SK-N-SH (cell line): ENCODE measurements at regions not wholly inside any gene's neighbourhood (a gene's known extent, or its start where the extent isn't known, plus 50 kb on each side); places are given as distances from the start of the nearest gene placed in this dataset.

Experiments
- CTCF ChIA-PET: fragments of 300-600, 350-600 bp; formaldehyde crosslinking; extraction: SDS; loops from one replicate; lab custom pipeline; 2021; lab: Yijun Ruan, JAX
- POLR2A ChIA-PET: fragments of 350-600 bp; sonication (Branson Sonifier 250); formaldehyde crosslinking; extraction: SDS; loops from one replicate; lab custom pipeline; 2020; ENCODE audit warnings: antibody characterized with exemption, inconsistent platforms; lab: Yijun Ruan, JAX
- DNase-seq: peaks from one replicate; pipeline ENCODE4 v3.0.0; 2012
- H2AFZ ChIP-seq: fragments of 200-600 bp; sonication (generic); 2 replicates; pipeline ENCODE4 v1.8.1; 2016; ENCODE audit warnings: antibody characterized with exemption, mild to moderate bottlenecking, low read depth
- H3F3A ChIP-seq: fragments of 200-600 bp; sonication (generic); replicated peaks from 2 replicates; pipeline ENCODE3; 2016; ENCODE audit warnings: antibody characterized with exemption, mild to moderate bottlenecking; ENCODE audit not compliant: insufficient read depth
- H3K27ac ChIP-seq, 2 experiments: fragments of 200-500 bp in 1 of 2; fragments of 200-600 bp in 1 of 2; sonication (Bioruptor generic) in 1 of 2; sonication (generic), shearing (Covaris generic) in 1 of 2; 2 replicates each; pipeline versions ENCODE4 v1.5.1 to v1.6.1; 2014 to 2016; ENCODE audit warnings: low read depth in 2 of 2, inconsistent platforms in 1 of 2, low read length in 1 of 2, mild to moderate bottlenecking in 1 of 2, mixed read lengths in 1 of 2
- H3K27me3 ChIP-seq: fragments of 200-600 bp; sonication (generic), shearing (Covaris generic); 2 replicates; pipeline ENCODE4 v1.6.1; 2016; ENCODE audit warnings: mixed run types; ENCODE audit not compliant: insufficient read depth
- H3K36me3 ChIP-seq, 2 experiments: fragments of 200-500 bp in 1 of 2; fragments of 200-600 bp in 1 of 2; sonication (Bioruptor generic) in 1 of 2; sonication (generic) in 1 of 2; replicated peaks in 1 of 2; 2 replicates each; pipeline versions ENCODE3 to v1.5.1; 2014 to 2016; ENCODE audit warnings: low read length in 1 of 2, mild to moderate bottlenecking in 1 of 2; ENCODE audit not compliant: insufficient read depth in 2 of 2, control insufficient read depth in 1 of 2
- H3K4me1 ChIP-seq, 2 experiments: fragments of 200-500 bp in 1 of 2; fragments of 200-600 bp in 1 of 2; sonication (Bioruptor generic) in 1 of 2; sonication (generic), shearing (Covaris generic) in 1 of 2; 2 replicates each; pipeline versions ENCODE4 v1.5.1 to v1.6.1; 2014 to 2016; ENCODE audit warnings: low read depth in 1 of 2, low read length in 1 of 2, mixed run types in 1 of 2; ENCODE audit not compliant: insufficient read depth in 2 of 2, control insufficient read depth in 1 of 2
- H3K4me2 ChIP-seq: fragments of 200-600 bp; sonication (generic), shearing (Covaris generic); 2 replicates; pipeline ENCODE4 v1.6.1; 2017; ENCODE audit warnings: mixed run types
- H3K4me3 ChIP-seq, 2 experiments: fragments of 200-500 bp in 1 of 2; fragments of 200-600 bp in 1 of 2; sonication (Bioruptor generic) in 1 of 2; sonication (generic), shearing (Covaris generic) in 1 of 2; 2 replicates each; pipeline versions ENCODE4 v1.5.1 to v1.8.1; 2014 to 2016; ENCODE audit warnings: low read depth in 2 of 2, inconsistent platforms in 1 of 2, low read length in 1 of 2, mild to moderate bottlenecking in 1 of 2, mixed read lengths in 1 of 2, moderate library complexity in 1 of 2
- H3K79me2 ChIP-seq: fragments of 200-600 bp; sonication (generic); 2 replicates; pipeline ENCODE4 v1.8.1; 2017; ENCODE audit warnings: mild to moderate bottlenecking; ENCODE audit not compliant: insufficient read depth
- H3K9ac ChIP-seq: fragments of 200-600 bp; sonication (generic); 2 replicates; pipeline ENCODE4 v1.6.1; 2017; ENCODE audit warnings: mixed run types
- H3K9me2 ChIP-seq: fragments of 200-600 bp; sonication (generic); 2 replicates; pipeline ENCODE4 v1.6.1; 2017; ENCODE audit warnings: mixed run types
- H3K9me3 ChIP-seq: fragments of 200-600 bp; sonication (generic); 2 replicates; pipeline ENCODE4 v1.6.1; 2017; ENCODE audit warnings: mixed run types, mild to moderate bottlenecking, moderate library complexity
- H4K20me1 ChIP-seq: fragments of 200-600 bp; sonication (generic); 2 replicates; pipeline ENCODE4 v1.6.1; 2017; ENCODE audit warnings: mild to moderate bottlenecking, mixed run types; ENCODE audit not compliant: insufficient read depth
- CHD2 ChIP-seq: fragments of 150-350 bp; IDR thresholded peaks from 2 replicates; pipeline ENCODE4 v1.6.1; 2018; ENCODE audit warnings: low read length; ENCODE audit not compliant: partially characterized antibody
- FOSL2 ChIP-seq: IDR thresholded peaks from 2 replicates; pipeline ENCODE4 v1.4.0; 2012; ENCODE audit warnings: low read depth, mild to moderate bottlenecking, moderate library complexity, borderline replicate concordance
- FOXJ3 ChIP-seq: sonication (generic); formaldehyde crosslinking; IDR thresholded peaks from 2 replicates; pipeline ENCODE4 v1.5.1; 2020; ENCODE audit warnings: mild to moderate bottlenecking, missing genetic modification reagents
- FOXM1 ChIP-seq: IDR thresholded peaks from 2 replicates; pipeline ENCODE4 v1.4.0; 2012; ENCODE audit warnings: low read depth, mild to moderate bottlenecking
- GABPA ChIP-seq: IDR thresholded peaks from 2 replicates; pipeline ENCODE4 v1.4.0; 2012; ENCODE audit warnings: low read depth, mild to moderate bottlenecking
- GATA2 ChIP-seq: sonication (generic); formaldehyde crosslinking; IDR thresholded peaks from 2 replicates; pipeline ENCODE4 v1.5.0; 2020; ENCODE audit warnings: mild to moderate bottlenecking, missing genetic modification reagents
- MEF2A ChIP-seq: IDR thresholded peaks from 2 replicates; pipeline ENCODE4 v1.4.0; 2012; ENCODE audit warnings: low read depth, borderline replicate concordance
- MXI1 ChIP-seq: IDR thresholded peaks from 2 replicates; pipeline ENCODE4 v1.6.1; 2012; ENCODE audit warnings: mild to moderate bottlenecking, low read depth, low read length, improper control_type of control experiment
- NFIC ChIP-seq: IDR thresholded peaks from 2 replicates; pipeline ENCODE4 v1.4.0; 2012; ENCODE audit warnings: borderline replicate concordance
- NRF1 ChIP-seq: IDR thresholded peaks from 2 replicates; pipeline ENCODE4 v1.6.1; 2012; ENCODE audit warnings: low read depth, mild to moderate bottlenecking, low read length
- POLR2AphosphoS5 ChIP-seq: IDR thresholded peaks from 2 replicates; pipeline ENCODE4 v1.6.1; 2012; ENCODE audit warnings: low read depth, low read length
- RFX5 ChIP-seq: IDR thresholded peaks from 2 replicates; pipeline ENCODE4 v1.6.1; 2012; ENCODE audit warnings: mild to moderate bottlenecking, improper control_type of control experiment, low read length
- RXRA ChIP-seq: IDR thresholded peaks from 2 replicates; pipeline ENCODE4 v1.4.0; 2012; ENCODE audit warnings: low read depth, mild to moderate bottlenecking, borderline replicate concordance
- SIN3A ChIP-seq: IDR thresholded peaks from 2 replicates; pipeline ENCODE4 v1.6.1; 2012; ENCODE audit warnings: low read depth, mild to moderate bottlenecking, low read length, moderate library complexity, borderline replicate concordance
- TCF12 ChIP-seq: IDR thresholded peaks from 2 replicates; pipeline ENCODE4 v1.4.0; 2012
- TEAD4 ChIP-seq: IDR thresholded peaks from 2 replicates; pipeline ENCODE4 v1.4.0; 2012; ENCODE audit warnings: mild to moderate bottlenecking, borderline replicate concordance; ENCODE audit not compliant: insufficient read depth
- WGBS: methylation state at CpG from one replicate; pipeline ENCODE4 v1.1.6; 2017; ENCODE audit warnings: low lambda C conversion rate; 5-methylcytosine and 5-hydroxymethylcytosine counted together
- TF ChIP-seq, protein P1 (sequence below): fragments of 150-350 bp; IDR thresholded peaks from 2 replicates; pipeline ENCODE4 v1.6.1; 2017; ENCODE audit warnings: antibody characterized with exemption, low read length, low read depth, borderline replicate concordance
- TF ChIP-seq, protein P2 (sequence below): IDR thresholded peaks from 2 replicates; pipeline ENCODE4 v1.4.0; 2012; ENCODE audit warnings: low read depth, borderline replicate concordance
- TF ChIP-seq, protein P3 (sequence below): IDR thresholded peaks from 2 replicates; pipeline ENCODE4 v1.4.0; 2012; ENCODE audit warnings: low read depth
- TF ChIP-seq, protein P4 (sequence below): IDR thresholded peaks from 2 replicates; pipeline ENCODE4; 2012

DNA sequence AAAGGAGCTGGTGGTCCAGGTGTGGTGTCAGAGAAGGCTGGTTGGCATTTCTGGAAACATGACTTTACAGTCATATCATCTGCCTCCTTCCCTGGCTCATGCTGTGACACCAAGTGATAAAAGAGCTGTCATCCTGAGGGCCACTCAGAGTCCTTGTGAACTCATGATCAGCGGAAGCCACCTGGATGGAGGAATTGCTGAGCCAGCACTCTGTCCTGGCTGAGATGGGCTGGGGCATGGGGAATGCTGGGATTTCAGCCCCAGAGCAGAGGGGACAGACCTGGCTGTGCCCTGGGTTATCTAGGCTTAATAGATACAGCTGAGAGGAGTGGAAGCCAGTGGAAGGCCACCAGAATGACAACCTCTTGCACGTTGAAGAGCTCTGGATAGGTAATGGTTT lies 214.3 kb downstream of the DHX35 start:
- TF ChIP-seq FOSL2 (no peak), CHD2 (no peak)
- WGBS, result 43% methylated on average over 2 of the region's 2 CpGs
- no peak overlapping the region for H3K4me3 ChIP-seq
- no peak overlapping the region for H2AFZ ChIP-seq
- no peak overlapping the region for H3K9ac ChIP-seq
- CTCF ChIA-PET, result interaction anchor here (1.2 kb wide), 1 partner anchor 65 kb away, joined by 4 read pairs; no protein-coding TSS in a partner anchor
- no peaks in the 10 kb centered on the region for H4K20me1 ChIP-seq
- no peaks in the 10 kb centered on the region for H3F3A ChIP-seq
- no peaks in the 10 kb centered on the region for H3K9me3 ChIP-seq
- H3K27me3 ChIP-seq, result no peaks in the 10 kb centered on the region
- no peaks in the 10 kb centered on the region for H3K79me2 ChIP-seq
- no peak overlapping the region for H3K4me2 ChIP-seq
- no peaks in the 10 kb centered on the region for H3K9me2 ChIP-seq
- H3K4me1 ChIP-seq, result no peaks in the 10 kb centered on the region
- DNase-seq, result no peak
- no peak overlapping the region for H3K27ac ChIP-seq
- H3K36me3 ChIP-seq, result no peaks in the 10 kb centered on the region
- POLR2A ChIA-PET, result no interaction called here

DNA sequence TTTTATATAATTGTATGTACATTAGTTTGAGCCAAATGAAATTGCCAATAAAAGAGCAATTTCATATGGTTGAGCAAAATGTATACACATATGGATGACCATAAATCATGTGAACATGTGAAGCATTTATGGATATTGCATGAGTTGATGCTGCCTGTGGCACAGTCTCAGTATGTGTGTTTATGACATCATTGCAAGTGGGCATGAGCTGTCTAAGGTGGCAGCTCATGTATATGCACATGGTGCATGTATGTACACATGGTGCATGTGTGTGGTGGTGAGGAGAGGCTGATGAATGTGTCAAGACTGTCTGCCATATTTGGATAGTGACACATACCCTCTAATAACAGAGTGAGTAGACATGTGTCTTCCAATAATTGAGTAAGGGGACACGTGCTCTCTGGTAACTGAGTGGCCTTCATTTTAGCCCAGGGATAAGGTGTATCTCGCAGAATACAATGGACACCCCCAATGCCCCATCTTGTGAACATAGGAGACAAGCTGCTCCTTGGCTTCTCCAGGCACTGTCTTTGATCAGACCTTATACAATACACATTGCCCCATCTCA lies 208.8 kb downstream of the DHX35 start:
- H3K9me2 ChIP-seq, result no peaks in the 10 kb centered on the region
- no peaks in the 10 kb centered on the region for H3K36me3 ChIP-seq
- no peak overlapping the region for H3K27ac ChIP-seq
- no peak overlapping the region for H2AFZ ChIP-seq
- ChIA-PET CTCF (no interaction called here), POLR2A (no interaction called here)
- no peak for DNase-seq
- H3K4me2 ChIP-seq, result no peak overlapping the region
- H3K9me3 ChIP-seq, result no peaks in the 10 kb centered on the region
- H3K4me3 ChIP-seq, result no peak overlapping the region
- no peak overlapping the region for H3K9ac ChIP-seq
- H3F3A ChIP-seq, result no peaks in the 10 kb centered on the region
- no peaks in the 10 kb centered on the region for H3K4me1 ChIP-seq
- no peak for TF ChIP-seq MEF2A
- TF ChIP-seq FOXM1, result no peak
- TF ChIP-seq TEAD4, result no peak
- no peak for TF ChIP-seq RFX5
- no peaks in the 10 kb centered on the region for H3K79me2 ChIP-seq
- no peaks in the 10 kb centered on the region for H4K20me1 ChIP-seq
- 6% methylated on average over 2 of the region's 2 CpGs for WGBS
- no peaks in the 10 kb centered on the region for H3K27me3 ChIP-seq

DNA sequence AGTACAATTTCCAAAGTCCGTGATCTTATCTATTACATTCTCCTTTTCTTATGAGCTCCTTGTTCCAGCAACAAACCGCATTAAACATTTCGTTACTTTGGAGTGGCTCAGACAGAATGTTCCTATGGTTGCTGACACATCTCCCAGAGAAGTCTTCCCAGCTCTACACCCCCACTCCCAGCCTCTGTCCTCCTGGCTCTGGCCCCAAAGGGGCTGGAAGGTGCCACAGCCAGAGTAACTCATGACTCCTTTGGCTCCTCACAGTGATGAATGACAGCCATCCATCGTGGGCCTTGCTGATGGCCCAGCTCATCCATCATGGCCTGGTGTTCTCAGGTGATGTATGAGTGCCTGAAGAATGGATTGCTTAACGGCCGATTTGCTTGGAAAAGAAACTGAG lies 203.0 kb downstream of the DHX35 start:
- Histone ChIP-seq H4K20me1 (no peaks in the 10 kb centered on the region), H3K4me3 (no peak overlapping the region), H3K79me2 (no peaks in the 10 kb centered on the region), H3K9me2 (no peaks in the 10 kb centered on the region), H3K9ac (no peak overlapping the region), H3K4me2 (no peak overlapping the region), H3K9me3 (no peaks in the 10 kb centered on the region), H3K27me3 (no peaks in the 10 kb centered on the region), H3K36me3 (no peaks in the 10 kb centered on the region), H3F3A (no peaks in the 10 kb centered on the region), H2AFZ (no peak overlapping the region), H3K27ac (no peak overlapping the region), H3K4me1 (no peaks in the 10 kb centered on the region)
- ChIA-PET CTCF (interaction anchor here (0.7 to 1.3 kb wide), 5 partner anchors 10 to 84 kb away, joined by 3 to 5 read pairs (median 3); no protein-coding TSS in a partner anchor), POLR2A (no interaction called here)
- no peak for DNase-seq
- TF ChIP-seq NFIC, result no peak
- TF ChIP-seq, protein P1, sequence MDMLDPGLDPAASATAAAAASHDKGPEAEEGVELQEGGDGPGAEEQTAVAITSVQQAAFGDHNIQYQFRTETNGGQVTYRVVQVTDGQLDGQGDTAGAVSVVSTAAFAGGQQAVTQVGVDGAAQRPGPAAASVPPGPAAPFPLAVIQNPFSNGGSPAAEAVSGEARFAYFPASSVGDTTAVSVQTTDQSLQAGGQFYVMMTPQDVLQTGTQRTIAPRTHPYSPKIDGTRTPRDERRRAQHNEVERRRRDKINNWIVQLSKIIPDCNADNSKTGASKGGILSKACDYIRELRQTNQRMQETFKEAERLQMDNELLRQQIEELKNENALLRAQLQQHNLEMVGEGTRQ, result no peak
- no peak for TF ChIP-seq GABPA
- no peak for TF ChIP-seq FOXJ3 (CRISPR knock-in tag)
- no peak for TF ChIP-seq CHD2
- no peak for TF ChIP-seq TCF12
- TF ChIP-seq SIN3A, result no peak
- TF ChIP-seq, protein P2, sequence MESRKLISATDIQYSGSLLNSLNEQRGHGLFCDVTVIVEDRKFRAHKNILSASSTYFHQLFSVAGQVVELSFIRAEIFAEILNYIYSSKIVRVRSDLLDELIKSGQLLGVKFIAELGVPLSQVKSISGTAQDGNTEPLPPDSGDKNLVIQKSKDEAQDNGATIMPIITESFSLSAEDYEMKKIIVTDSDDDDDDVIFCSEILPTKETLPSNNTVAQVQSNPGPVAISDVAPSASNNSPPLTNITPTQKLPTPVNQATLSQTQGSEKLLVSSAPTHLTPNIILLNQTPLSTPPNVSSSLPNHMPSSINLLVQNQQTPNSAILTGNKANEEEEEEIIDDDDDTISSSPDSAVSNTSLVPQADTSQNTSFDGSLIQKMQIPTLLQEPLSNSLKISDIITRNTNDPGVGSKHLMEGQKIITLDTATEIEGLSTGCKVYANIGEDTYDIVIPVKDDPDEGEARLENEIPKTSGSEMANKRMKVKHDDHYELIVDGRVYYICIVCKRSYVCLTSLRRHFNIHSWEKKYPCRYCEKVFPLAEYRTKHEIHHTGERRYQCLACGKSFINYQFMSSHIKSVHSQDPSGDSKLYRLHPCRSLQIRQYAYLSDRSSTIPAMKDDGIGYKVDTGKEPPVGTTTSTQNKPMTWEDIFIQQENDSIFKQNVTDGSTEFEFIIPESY, result no peak
- TF ChIP-seq POLR2AphosphoS5, result no peak
- no peak for TF ChIP-seq RXRA
- TF ChIP-seq, protein P3, sequence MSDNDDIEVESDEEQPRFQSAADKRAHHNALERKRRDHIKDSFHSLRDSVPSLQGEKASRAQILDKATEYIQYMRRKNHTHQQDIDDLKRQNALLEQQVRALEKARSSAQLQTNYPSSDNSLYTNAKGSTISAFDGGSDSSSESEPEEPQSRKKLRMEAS, result no peak
- no peak for TF ChIP-seq GATA2
- TF ChIP-seq, protein P4, sequence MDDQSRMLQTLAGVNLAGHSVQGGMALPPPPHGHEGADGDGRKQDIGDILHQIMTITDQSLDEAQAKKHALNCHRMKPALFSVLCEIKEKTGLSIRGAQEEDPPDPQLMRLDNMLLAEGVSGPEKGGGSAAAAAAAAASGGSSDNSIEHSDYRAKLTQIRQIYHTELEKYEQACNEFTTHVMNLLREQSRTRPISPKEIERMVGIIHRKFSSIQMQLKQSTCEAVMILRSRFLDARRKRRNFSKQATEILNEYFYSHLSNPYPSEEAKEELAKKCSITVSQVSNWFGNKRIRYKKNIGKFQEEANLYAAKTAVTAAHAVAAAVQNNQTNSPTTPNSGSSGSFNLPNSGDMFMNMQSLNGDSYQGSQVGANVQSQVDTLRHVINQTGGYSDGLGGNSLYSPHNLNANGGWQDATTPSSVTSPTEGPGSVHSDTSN, result no peak
- no peak for TF ChIP-seq MEF2A
- no peak for TF ChIP-seq MXI1
- no peak for TF ChIP-seq NRF1
- 33% methylated on average over 6 of the region's 6 CpGs for WGBS
